ENCODE measurements at regions not wholly inside any gene's neighbourhood (a gene's known extent, or its start where the extent isn't known, plus 50 kb on each side); places are given as distances from the start of the nearest gene placed in this dataset.

DNA sequence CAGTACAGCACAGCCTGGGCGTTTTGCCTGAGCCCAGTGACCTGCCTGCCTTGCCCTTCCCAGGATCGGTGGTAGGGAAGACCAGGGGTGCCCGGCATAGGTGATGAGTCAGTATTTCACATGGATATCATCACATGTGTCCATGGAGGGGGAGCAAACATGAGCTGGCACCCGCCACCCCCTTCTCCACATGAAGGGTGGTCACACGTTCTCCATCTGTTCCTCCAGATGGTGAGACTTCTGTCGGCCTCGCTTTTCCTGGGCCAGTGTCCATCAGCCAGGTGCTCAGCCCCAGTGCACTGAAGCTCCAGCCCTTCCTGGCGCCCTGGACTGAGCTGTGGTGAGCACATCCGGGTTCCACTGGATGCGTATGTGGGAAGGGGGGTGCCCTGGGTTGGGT, 208.4 kb downstream of the UBE3A start:
- H3K27me3 Mint-ChIP-seq: no peaks in the 10 kb centered on the region
- H3K27ac Mint-ChIP-seq: no peak overlapping the region
- H3K9me3 Mint-ChIP-seq (ENCODE audit: insufficient read depth): no peaks in the 10 kb centered on the region
- no peaks in the 10 kb centered on the region for H3K4me1 Mint-ChIP-seq
- no peak overlapping the region for H3K4me3 Mint-ChIP-seq
- no peak for DNase-seq
- no peak for ATAC-seq (ENCODE audit: low read depth)
- no peaks in the 10 kb centered on the region for H4K20me1 ChIP-seq (ENCODE audit: control insufficient read depth, insufficient read depth, low read length, poor library complexity, severe bottlenecking)
- H2AFZ ChIP-seq (ENCODE audit: insufficient read depth, low read depth, low read length, poor library complexity, severe bottlenecking): no peak overlapping the region
- intact Hi-C loops (cut with micrococcal nuclease): no loop called here
- ChIA-PET POLR2A (no interaction called here), CTCF (no interaction called here)
- no peak overlapping the region for H3K4me3 ChIP-seq (ENCODE audit: control extremely low read depth in 1 of 5, extremely low read depth in 1 of 5, insufficient read depth in 1 of 5, low read depth in 2 of 5, low read length in 4 of 5)
- H3K27me3 ChIP-seq (replicated peaks in 1 of 4; ENCODE audit: control extremely low read depth in 1 of 4, control insufficient read depth in 3 of 4, insufficient read depth in 4 of 4, low read length in 3 of 4): no peaks in the 10 kb centered on the region
- no peaks in the 10 kb centered on the region for H3K79me2 ChIP-seq (ENCODE audit: control insufficient read depth, insufficient read depth, low read length)
- H3K4me2 ChIP-seq (replicated peaks; ENCODE audit: low read depth, low read length, poor library complexity, severe bottlenecking): no peak overlapping the region
- no peak overlapping the region for H3K9ac ChIP-seq (ENCODE audit: low read length)
- H3K36me3 ChIP-seq (replicated peaks in 1 of 2; ENCODE audit: control extremely low read depth in 1 of 2, control insufficient read depth in 1 of 2, extremely low read depth in 1 of 2, insufficient read depth in 2 of 2, low read length in 1 of 2): no peaks in the 10 kb centered on the region
- no peak for TF ChIP-seq CTCF (IDR thresholded peaks at IDR 0.05)
- TF ChIP-seq EZH2 (IDR thresholded peaks at IDR 0.05; ENCODE audit: borderline replicate concordance, insufficient read depth, low read depth, low read length, poor library complexity, severe bottlenecking): no peak
- H3K27ac ChIP-seq (ENCODE audit: low read length in 2 of 2): no peak overlapping the region
- 88% methylated on average over 10 of the region's 10 CpGs for WGBS (ENCODE audit: insufficient coverage)
- peaks cover 0 to 97% (median 0%) of the 10 kb centered on the region in 3 donors for H3K9me3 ChIP-seq (ENCODE audit: control extremely low read depth in 1 of 3, control insufficient read depth in 2 of 3, insufficient read depth in 1 of 3, low read length in 2 of 3)
- no peaks in the 10 kb centered on the region for H3K4me1 ChIP-seq (ENCODE audit: control insufficient read depth in 2 of 2, insufficient read depth in 2 of 2, low read length in 2 of 2)

DNA sequence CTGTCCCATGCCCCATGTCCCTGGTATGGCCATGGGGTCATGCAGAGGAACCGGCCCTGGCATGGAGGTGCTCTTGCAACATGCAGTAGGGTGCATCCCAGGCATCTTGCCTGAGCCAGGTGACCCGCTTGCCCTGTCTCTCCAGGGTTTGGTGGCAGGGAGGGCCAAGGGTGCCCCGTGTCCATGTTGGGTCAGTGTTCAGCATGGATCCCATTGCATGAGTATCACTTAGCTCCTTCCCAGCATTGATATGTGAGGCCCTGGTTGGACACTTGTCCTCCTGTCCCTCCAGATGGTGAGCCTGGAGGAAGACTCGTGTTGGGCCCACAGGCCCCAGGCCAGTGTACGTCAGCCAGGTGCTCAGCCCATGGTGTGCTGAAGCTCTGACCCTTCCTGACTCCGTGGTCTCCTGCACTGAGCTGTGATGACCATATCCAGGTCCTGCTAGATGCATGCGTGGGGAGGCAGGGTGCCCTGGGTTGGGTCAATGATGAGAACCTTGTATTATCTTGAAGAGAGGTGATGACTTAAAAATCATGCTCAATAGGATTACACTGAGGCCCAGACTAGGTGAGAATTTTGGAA, 205.0 kb downstream of the UBE3A start:
- Histone ChIP-seq H3K4me3 (ENCODE audit: control extremely low read depth in 1 of 5, extremely low read depth in 1 of 5, insufficient read depth in 1 of 5, low read depth in 2 of 5, low read length in 4 of 5) (no peak overlapping the region), H3K27me3 (replicated peaks in 1 of 4; ENCODE audit: control extremely low read depth in 1 of 4, control insufficient read depth in 3 of 4, insufficient read depth in 4 of 4, low read length in 3 of 4) (no peaks in the 10 kb centered on the region), H3K27ac (ENCODE audit: low read length in 2 of 2) (no peak overlapping the region), H3K9ac (ENCODE audit: low read length) (no peak overlapping the region), H3K9me3 (ENCODE audit: control extremely low read depth in 1 of 3, control insufficient read depth in 2 of 3, insufficient read depth in 1 of 3, low read length in 2 of 3) (peaks cover 0 to 94% (median 0%) of the 10 kb centered on the region in 3 donors), H3K4me2 (replicated peaks; ENCODE audit: low read depth, low read length, poor library complexity, severe bottlenecking) (no peak overlapping the region), H2AFZ (ENCODE audit: insufficient read depth, low read depth, low read length, poor library complexity, severe bottlenecking) (no peak overlapping the region), H3K79me2 (ENCODE audit: control insufficient read depth, insufficient read depth, low read length) (no peaks in the 10 kb centered on the region), H3K36me3 (replicated peaks in 1 of 2; ENCODE audit: control extremely low read depth in 1 of 2, control insufficient read depth in 1 of 2, extremely low read depth in 1 of 2, insufficient read depth in 2 of 2, low read length in 1 of 2) (no peaks in the 10 kb centered on the region), H3K4me1 (ENCODE audit: control insufficient read depth in 2 of 2, insufficient read depth in 2 of 2, low read length in 2 of 2) (no peaks in the 10 kb centered on the region), H4K20me1 (ENCODE audit: control insufficient read depth, insufficient read depth, low read length, poor library complexity, severe bottlenecking) (no peaks in the 10 kb centered on the region)
- intact Hi-C loops (cut with micrococcal nuclease): no loop called here
- ChIA-PET POLR2A (no interaction called here), CTCF (no interaction called here)
- H3K27ac Mint-ChIP-seq: no peak overlapping the region
- DNase-seq (no peak), ATAC-seq (ENCODE audit: low read depth) (no peak)
- H3K27me3 Mint-ChIP-seq: no peaks in the 10 kb centered on the region
- no peak for TF ChIP-seq EZH2 (IDR thresholded peaks at IDR 0.05; ENCODE audit: borderline replicate concordance, insufficient read depth, low read depth, low read length, poor library complexity, severe bottlenecking)
- H3K4me3 Mint-ChIP-seq: no peak overlapping the region
- 85% methylated on average over 7 of the region's 7 CpGs for WGBS (ENCODE audit: insufficient coverage)
- no peaks in the 10 kb centered on the region for H3K4me1 Mint-ChIP-seq
- H3K9me3 Mint-ChIP-seq (ENCODE audit: insufficient read depth): no peaks in the 10 kb centered on the region
